ENCODE measurements at regions not wholly inside any gene's neighbourhood (a gene's known extent, or its start where the extent isn't known, plus 50 kb on each side); places are given as distances from the start of the nearest gene placed in this dataset.
"Not testable (repeated sequence)": the region's sequence is repeated elsewhere in the genome, so short reads cannot be mapped to it uniquely, and the experiment has no call there.

GRCh38 chr1:163571950-163572349 is 250.2 kb downstream of the NUF2 start:
- no peak for DNase-seq (ENCODE audit: low spot score)

- DNase-seq (ENCODE audit: low spot score), result no peak
Measured at GRCh38 chr1:163574119-163574518, 252.4 kb downstream of the NUF2 start.

- no peak for DNase-seq (ENCODE audit: low spot score)
Measured at GRCh38 chr1:163580926-163581325, 259.2 kb downstream of the NUF2 start.

- DNase-seq (ENCODE audit: low spot score), result no peak
Measured at GRCh38 chr1:163583661-163584181, 262.0 kb downstream of the NUF2 start.

GRCh38 chr1:163585796-163586195 is 264.0 kb downstream of the NUF2 start:
- no peak for DNase-seq (ENCODE audit: low spot score)

GRCh38 chr1:163588796-163589195 is 267.0 kb downstream of the NUF2 start:
- no peak for DNase-seq (ENCODE audit: low spot score)

- DNase-seq (ENCODE audit: low spot score), result no peak
Measured at GRCh38 chr1:163589735-163590134, 268.0 kb downstream of the NUF2 start.

GRCh38 chr1:163591131-163591530 is 269.4 kb downstream of the NUF2 start:
- DNase-seq (ENCODE audit: low spot score), result not testable (repeated sequence)

- not testable (repeated sequence) for DNase-seq (ENCODE audit: low spot score)
Measured at GRCh38 chr1:163592623-163593022, 270.9 kb downstream of the NUF2 start.

- not testable (repeated sequence) for DNase-seq (ENCODE audit: low spot score)
Measured at GRCh38 chr1:163596106-163596505, 274.4 kb downstream of the NUF2 start.

- DNase-seq (ENCODE audit: low spot score), result no peak
Measured at GRCh38 chr1:163596541-163597258, 274.9 kb downstream of the NUF2 start.

- no peak for DNase-seq (ENCODE audit: low spot score)
Measured at GRCh38 chr1:163604321-163604720, 282.6 kb downstream of the NUF2 start.

- no peak for DNase-seq (ENCODE audit: low spot score)
Measured at GRCh38 chr1:163604896-163605295, 283.1 kb downstream of the NUF2 start.

GRCh38 chr1:163608979-163609378 is 287.2 kb downstream of the NUF2 start:
- DNase-seq (ENCODE audit: low spot score), result no peak

- DNase-seq (ENCODE audit: low spot score), result no peak
Measured at GRCh38 chr1:163609858-163610257, 288.1 kb downstream of the NUF2 start.

- DNase-seq (ENCODE audit: low spot score), result no peak
Measured at GRCh38 chr1:163610486-163610885, 288.7 kb downstream of the NUF2 start.

GRCh38 chr1:163614361-163614760 is 292.6 kb downstream of the NUF2 start:
- DNase-seq (ENCODE audit: low spot score), result no peak

GRCh38 chr1:163628034-163628773 is 306.4 kb downstream of the NUF2 start:
- no peak for DNase-seq (ENCODE audit: low spot score)

- DNase-seq (ENCODE audit: low spot score), result no peak
Measured at GRCh38 chr1:163632269-163632668, 310.5 kb downstream of the NUF2 start.

- DNase-seq (ENCODE audit: low spot score), result no peak
Measured at GRCh38 chr1:163633366-163633765, 311.6 kb downstream of the NUF2 start.

GRCh38 chr1:163645676-163646075 is 323.9 kb downstream of the NUF2 start:
- not testable (repeated sequence) for DNase-seq (ENCODE audit: low spot score)

- DNase-seq (ENCODE audit: low spot score), result no peak
Measured at GRCh38 chr1:163650624-163651023, 328.9 kb downstream of the NUF2 start.

GRCh38 chr1:163652441-163652840 is 330.7 kb downstream of the NUF2 start:
- no peak for DNase-seq (ENCODE audit: low spot score)
